ENCODE measurements at regions not wholly inside any gene's neighbourhood (a gene's known extent, or its start where the extent isn't known, plus 50 kb on each side); places are given as distances from the start of the nearest gene placed in this dataset.

GRCh38 chr21:36260030-36260787, 59.8 kb upstream of the MORC3 start:
- no peak overlapping the region for H3K56ac ChIP-seq (replicated peaks; ENCODE audit: insufficient read length, low read depth, low read length)
- H2BK15ac ChIP-seq (ENCODE audit: low read length) = no peak overlapping the region
- H4K20me1 ChIP-seq (replicated peaks in 1 of 2; ENCODE audit: control insufficient read depth in 1 of 2, insufficient read depth in 2 of 2, low read length in 2 of 2) = no peaks in the 10 kb centered on the region
- no peaks in the 10 kb centered on the region for H3K79me2 ChIP-seq (ENCODE audit: control insufficient read depth in 1 of 2, insufficient read depth in 2 of 2, low read length in 2 of 2)
- H3K79me1 ChIP-seq (ENCODE audit: low read depth, low read length) = no peaks in the 10 kb centered on the region
- DNase-seq (ENCODE audit: low read depth in 1 of 2, low spot score in 2 of 2) (no peak), FAIRE-seq (no peak)
- H3K4me2 ChIP-seq (ENCODE audit: insufficient read depth in 1 of 2, low read depth in 2 of 2, low read length in 2 of 2) = no peak overlapping the region; a peak in 1 of 4 replicates
- no peak overlapping the region for H3K14ac ChIP-seq (ENCODE audit: insufficient read length)
- ChIA-PET CTCF (ENCODE audit: partially characterized antibody) (interaction anchor here (0.6 to 6.7 kb wide), 17 partner anchors 13 to 327 kb away, joined by 3 to 54 read pairs (median 3); no protein-coding TSS in a partner anchor), POLR2A (ENCODE audit: partially characterized antibody) (interaction anchor here (0.8 to 0.9 kb wide), 2 partner anchors 8 to 60 kb away, joined by 3 read pairs; partner anchors contain the start of gene MORC3)
- 0 out of 2 replicates have a peak overlapping the region, but pooled peaks have one; percentile 59 for H2AFZ ChIP-seq (ENCODE audit: low read length)
- no peaks in the 10 kb centered on the region for H3K4me1 ChIP-seq (replicated peaks in 1 of 4; ENCODE audit: control insufficient read depth in 3 of 4, insufficient read depth in 4 of 4, low read length in 3 of 4)
- H3K9ac ChIP-seq (replicated peaks in 1 of 4; ENCODE audit: extremely low read depth in 1 of 4, low read depth in 3 of 4, low read length in 3 of 4) = no peak overlapping the region
- no peak overlapping the region for H3K4ac ChIP-seq (replicated peaks; ENCODE audit: insufficient read length, low read depth, low read length)
- no peaks in the 10 kb centered on the region; a peak in 1 of 8 replicates for H3K36me3 ChIP-seq (ENCODE audit: control insufficient read depth in 2 of 4, insufficient read depth in 4 of 4, low read length in 3 of 4)
- 76% methylated on average over 10 of the region's 10 CpGs; no CpG with 5 or more reads in 1 of the 2 experiments for WGBS, 2 experiments (ENCODE audit: extremely low coverage in 1 of 2, insufficient coverage in 1 of 2, insufficient read length in 1 of 2, insufficient replicate concordance in 2 of 2, low coverage in 1 of 2, low lambda C conversion rate in 2 of 2, missing lambda C conversion rate in 1 of 2)
- H4K5ac ChIP-seq (ENCODE audit: insufficient read length, low read depth, low read length) = no peak overlapping the region
- H4K91ac ChIP-seq (replicated peaks; ENCODE audit: insufficient read length, low read length) = no peak overlapping the region
- no peak overlapping the region for H2BK20ac ChIP-seq (ENCODE audit: low read length)
- H3K27me3 ChIP-seq (replicated peaks in 1 of 4; ENCODE audit: control insufficient read depth in 3 of 4, extremely low read depth in 1 of 4, insufficient read depth in 3 of 4, low read length in 3 of 4) = no peaks in the 10 kb centered on the region
- peaks cover 5% of the 10 kb centered on the region; the same call in 1 of the 2 replicates for H3K23me2 ChIP-seq (ENCODE audit: low read depth, low read length)
- no peak overlapping the region for H2BK12ac ChIP-seq (ENCODE audit: low read depth, low read length)
- no peak overlapping the region for H3K27ac ChIP-seq (ENCODE audit: low read depth, low read length)
- H2BK5ac ChIP-seq (ENCODE audit: low read depth, low read length) = no peak overlapping the region
- H2AK5ac ChIP-seq (ENCODE audit: low read depth, low read length) = no peak overlapping the region
- H3K9me3 ChIP-seq (ENCODE audit: insufficient read depth in 2 of 2, low read depth in 1 of 2, low read length in 1 of 2) = no peaks in the 10 kb centered on the region
- 0 out of 8 replicates have a peak overlapping the region, but pooled peaks of 1 of the 4 experiments have one; percentile 28 for H3K4me3 ChIP-seq (ENCODE audit: extremely low read depth in 1 of 4, insufficient read depth in 2 of 4, low read depth in 3 of 4, low read length in 4 of 4)
- H4K8ac ChIP-seq (ENCODE audit: extremely low read depth, insufficient read depth, low read length) = no peak overlapping the region
- H3K18ac ChIP-seq (ENCODE audit: extremely low read depth, low read length) = no peak overlapping the region
- H3K23ac ChIP-seq (ENCODE audit: insufficient read length) = no peak overlapping the region
- no peak overlapping the region for H2BK120ac ChIP-seq (replicated peaks; ENCODE audit: low read depth, low read length)
- TF ChIP-seq YY1 (IDR thresholded peaks at IDR 0.05; ENCODE audit: low read depth, low read length) = no peak
- TF ChIP-seq SUZ12 (IDR thresholded peaks at IDR 0.05; ENCODE audit: low read length) = no peak
- TF ChIP-seq JUND (IDR thresholded peaks at IDR 0.05; ENCODE audit: low read length) = no peak
- TF ChIP-seq POU5F1 (IDR thresholded peaks at IDR 0.05; ENCODE audit: low read depth, low read length) = no peak
- TF ChIP-seq SIN3A (conservative IDR thresholded peaks at IDR 0.05 in 1 of 2, IDR thresholded peaks at IDR 0.05 in 1 of 2; ENCODE audit: low read depth in 1 of 2, low read length in 2 of 2) = no peak
- peak; percentile 61; the same call in 1 of the 2 replicates for TF ChIP-seq TEAD4 (IDR thresholded peaks at IDR 0.05; ENCODE audit: low read depth, low read length)
- TF ChIP-seq RAD21 (IDR thresholded peaks at IDR 0.05 in 1 of 2, conservative IDR thresholded peaks at IDR 0.05 in 1 of 2; ENCODE audit: low read depth in 2 of 2, low read length in 2 of 2) = peak in 1 of 2 experiments; percentile 22; a peak in 1 of 4 replicates
- TF ChIP-seq JUN (IDR thresholded peaks at IDR 0.05; ENCODE audit: low read depth, low read length) = no peak
- TF ChIP-seq CTCF (IDR thresholded peaks at IDR 0.05; ENCODE audit: control extremely low read depth in 1 of 3, insufficient read depth in 1 of 3, low read depth in 1 of 3, low read length in 3 of 3) = peak in 2 of 3 experiments; percentile 36 to 63; a peak in 2 of 4 replicates

Measured in H1 (cell line).